ENCODE measurements at regions not wholly inside any gene's neighbourhood (a gene's known extent, or its start where the extent isn't known, plus 50 kb on each side); places are given as distances from the start of the nearest gene placed in this dataset.
"Not testable (repeated sequence)": the region's sequence is repeated elsewhere in the genome, so short reads cannot be mapped to it uniquely, and the experiment has no call there.

GRCh38 chr3:153396581-153396980 lies 234.6 kb downstream of the RAP2B start:
- H3K4me3 ChIP-seq = no peak overlapping the region
- peaks cover 12% of the 10 kb centered on the region for H3K4me1 ChIP-seq
- H3K27ac ChIP-seq = no peak overlapping the region
- no peaks in the 10 kb centered on the region for H4K20me1 ChIP-seq
- no peaks in the 10 kb centered on the region for H3K27me3 ChIP-seq
- TF ChIP-seq Cebpa-rat (IDR thresholded peaks at IDR 0.05) = no peak
- peaks cover 11% of the 10 kb centered on the region; the same call in 1 of the 2 replicates for H3K9me3 ChIP-seq
- H3K36me3 ChIP-seq = no peaks in the 10 kb centered on the region
- no peak overlapping the region for H3K9ac ChIP-seq
- H3K4me2 ChIP-seq = no peak overlapping the region

GRCh38 chr3:153397794-153398193 lies 235.8 kb downstream of the RAP2B start:
- Histone ChIP-seq H4K20me1 (no peaks in the 10 kb centered on the region), H3K27ac (no peak overlapping the region), H3K9me3 (peaks cover 11% of the 10 kb centered on the region; the same call in 1 of the 2 replicates), H3K9ac (no peak overlapping the region), H3K4me3 (no peak overlapping the region), H3K36me3 (no peaks in the 10 kb centered on the region), H3K27me3 (no peaks in the 10 kb centered on the region), H3K4me2 (no peak overlapping the region), H3K4me1 (peaks cover 12% of the 10 kb centered on the region)
- no peak for TF ChIP-seq Cebpa-rat (IDR thresholded peaks at IDR 0.05)

- no peak overlapping the region; the same call in 1 of the 2 replicates for H3K27ac ChIP-seq
- peak overlapping the region; percentile 35 for H3K4me2 ChIP-seq
Measured at GRCh38 chr3:153399636-153400035, 237.6 kb downstream of the RAP2B start.

GRCh38 chr3:153400641-153401040 lies 238.6 kb downstream of the RAP2B start:
- peaks cover 12% of the 10 kb centered on the region for H3K4me1 ChIP-seq
- H3K27me3 ChIP-seq = no peaks in the 10 kb centered on the region
- H3K4me2 ChIP-seq = no peak overlapping the region
- no peaks in the 10 kb centered on the region for H3K36me3 ChIP-seq
- no peak for TF ChIP-seq Cebpa-rat (IDR thresholded peaks at IDR 0.05)
- no peak overlapping the region for H3K27ac ChIP-seq
- H3K4me3 ChIP-seq = no peak overlapping the region
- H4K20me1 ChIP-seq = no peaks in the 10 kb centered on the region
- no peaks in the 10 kb centered on the region for H3K9me3 ChIP-seq
- H3K9ac ChIP-seq = no peak overlapping the region

More at GRCh38 chr3:153399636-153400035, 237.6 kb downstream of the RAP2B start:
- no peaks in the 10 kb centered on the region for H4K20me1 ChIP-seq
- H3K4me1 ChIP-seq = peaks cover 12% of the 10 kb centered on the region
- H3K27me3 ChIP-seq = no peaks in the 10 kb centered on the region
- H3K4me3 ChIP-seq = no peak overlapping the region
- H3K36me3 ChIP-seq = no peaks in the 10 kb centered on the region
- no peak for TF ChIP-seq Cebpa-rat (IDR thresholded peaks at IDR 0.05)
- no peak overlapping the region for H3K9ac ChIP-seq
- 0 out of 2 replicates have a peak, but pooled peaks cover 4% of the 10 kb centered on the region for H3K9me3 ChIP-seq

- H3K9ac ChIP-seq = no peak overlapping the region
- H3K27me3 ChIP-seq = no peaks in the 10 kb centered on the region
- no peak for TF ChIP-seq Cebpa-rat (IDR thresholded peaks at IDR 0.05)
- H3K4me3 ChIP-seq = no peak overlapping the region
- no peaks in the 10 kb centered on the region for H3K9me3 ChIP-seq
- no peaks in the 10 kb centered on the region for H3K36me3 ChIP-seq
- H3K4me1 ChIP-seq = peaks cover 12% of the 10 kb centered on the region
- H3K27ac ChIP-seq = no peak overlapping the region
- no peaks in the 10 kb centered on the region for H4K20me1 ChIP-seq
- H3K4me2 ChIP-seq = no peak overlapping the region
Measured at GRCh38 chr3:153404157-153404556, 242.1 kb downstream of the RAP2B start.

GRCh38 chr3:153405320-153405719 lies 243.3 kb downstream of the RAP2B start:
- H4K20me1 ChIP-seq, H3K9me3 ChIP-seq, H3K4me2 ChIP-seq, H3K4me1 ChIP-seq, H3K27me3 ChIP-seq, H3K27ac ChIP-seq, H3K36me3 ChIP-seq, H3K4me3 ChIP-seq, H3K9ac ChIP-seq: not testable (repeated sequence)

- TF ChIP-seq Cebpa-rat (IDR thresholded peaks at IDR 0.05) = no peak
- Histone ChIP-seq H3K27me3 (no peaks in the 10 kb centered on the region), H3K27ac (no peak overlapping the region), H3K9ac (no peak overlapping the region), H4K20me1 (no peaks in the 10 kb centered on the region), H3K4me2 (no peak overlapping the region), H3K4me1 (no peaks in the 10 kb centered on the region), H3K9me3 (no peaks in the 10 kb centered on the region), H3K36me3 (no peaks in the 10 kb centered on the region), H3K4me3 (no peak overlapping the region)
Measured at GRCh38 chr3:153410517-153410916, 248.5 kb downstream of the RAP2B start.

- peaks cover 18% of the 10 kb centered on the region for H3K9me3 ChIP-seq
- no peak for TF ChIP-seq Cebpa-rat (IDR thresholded peaks at IDR 0.05)
- H3K4me1 ChIP-seq = no peaks in the 10 kb centered on the region
- H3K27ac ChIP-seq = no peak overlapping the region
- H3K4me3 ChIP-seq = no peak overlapping the region
- no peaks in the 10 kb centered on the region for H3K36me3 ChIP-seq
- H3K9ac ChIP-seq = no peak overlapping the region
- H3K27me3 ChIP-seq = no peaks in the 10 kb centered on the region
- no peak overlapping the region for H3K4me2 ChIP-seq
- H4K20me1 ChIP-seq = no peaks in the 10 kb centered on the region
Measured at GRCh38 chr3:153414982-153415381, 253.0 kb downstream of the RAP2B start.

GRCh38 chr3:153422314-153422713 lies 260.3 kb downstream of the RAP2B start:
- H3K4me2 ChIP-seq = no peak overlapping the region
- TF ChIP-seq Cebpa-rat (IDR thresholded peaks at IDR 0.05) = no peak
- H3K4me3 ChIP-seq = no peak overlapping the region
- no peaks in the 10 kb centered on the region for H3K27me3 ChIP-seq
- no peak overlapping the region for H3K9ac ChIP-seq
- H3K9me3 ChIP-seq = peaks cover 58% of the 10 kb centered on the region
- H3K27ac ChIP-seq = no peak overlapping the region
- H4K20me1 ChIP-seq = no peaks in the 10 kb centered on the region
- H3K4me1 ChIP-seq = no peaks in the 10 kb centered on the region
- no peaks in the 10 kb centered on the region for H3K36me3 ChIP-seq

GRCh38 chr3:153423820-153424219 lies 261.8 kb downstream of the RAP2B start:
- not testable (repeated sequence) for H3K27ac ChIP-seq, H3K4me3 ChIP-seq, H3K4me2 ChIP-seq, H4K20me1 ChIP-seq, H3K9ac ChIP-seq, H3K27me3 ChIP-seq, H3K4me1 ChIP-seq, H3K36me3 ChIP-seq
- H3K9me3 ChIP-seq = peaks cover 51% of the 10 kb centered on the region

GRCh38 chr3:153426344-153426743 lies 264.3 kb downstream of the RAP2B start:
- peaks cover 32% of the 10 kb centered on the region for H3K9me3 ChIP-seq
- H3K9ac ChIP-seq = no peak overlapping the region
- no peaks in the 10 kb centered on the region for H3K27me3 ChIP-seq
- no peaks in the 10 kb centered on the region for H4K20me1 ChIP-seq
- H3K4me2 ChIP-seq = no peak overlapping the region
- no peaks in the 10 kb centered on the region for H3K4me1 ChIP-seq
- H3K4me3 ChIP-seq = no peak overlapping the region
- no peak overlapping the region for H3K27ac ChIP-seq
- H3K36me3 ChIP-seq = no peaks in the 10 kb centered on the region
- TF ChIP-seq Cebpa-rat (IDR thresholded peaks at IDR 0.05) = no peak

Data from BLaER1 (cell line).